HFFc6 (cell line): ENCODE measurements at regions not wholly inside any gene's neighbourhood (a gene's known extent, or its start where the extent isn't known, plus 50 kb on each side); places are given as distances from the start of the nearest gene placed in this dataset.

Source experiments
- DNase-seq: peaks from one replicate; pipeline ENCODE4 v3.0.0-alpha.2; 2018
- H3K27ac Mint-ChIP-seq: 2 replicates; pipeline ENCODE4 v1.8.0; 2020; ENCODE audit warnings: mild to moderate bottlenecking, mixed read lengths
- H3K27me3 Mint-ChIP-seq: 2 replicates; pipeline ENCODE4 v1.8.0; 2021; ENCODE audit warnings: mild to moderate bottlenecking, moderate library complexity, mixed read lengths; ENCODE audit not compliant: insufficient read depth
- H3K36me3 Mint-ChIP-seq: 2 replicates; pipeline ENCODE4 v1.8.0; 2021; ENCODE audit warnings: low read depth, mixed read lengths
- H3K4me1 Mint-ChIP-seq: 2 replicates; pipeline ENCODE4 v1.8.0; 2020; ENCODE audit warnings: low read depth, mixed read lengths
- H3K4me3 Mint-ChIP-seq: 2 replicates; pipeline ENCODE4 v1.8.0; 2020; ENCODE audit warnings: mild to moderate bottlenecking, moderate library complexity, mixed read lengths
- H3K9me3 Mint-ChIP-seq: 2 replicates; pipeline ENCODE4 v1.8.0; 2020; ENCODE audit warnings: mild to moderate bottlenecking, mixed read lengths
- CTCF ChIP-seq: fragments of 200-600 bp; sonication (generic); IDR thresholded peaks from 2 replicates; pipeline ENCODE4 v1.5.0; 2021; ENCODE audit warnings: antibody characterized with exemption, mild to moderate bottlenecking

- Mint-ChIP-seq H3K4me3 (no peak overlapping the region), H3K9me3 (no peaks in the 10 kb centered on the region), H3K27ac (no peak overlapping the region), H3K4me1 (peaks cover 21% of the 10 kb centered on the region; the same call in 1 of the 2 replicates), H3K27me3 (no peaks in the 10 kb centered on the region), H3K36me3 (no peaks in the 10 kb centered on the region)
- no peak for TF ChIP-seq CTCF
- no peak for DNase-seq
These were observed 110.6 kb upstream of the RIOK3 start for GRCh38 chr18:23342506-23342905.

GRCh38 chr18:23350188-23350587 lies 102.9 kb upstream of the RIOK3 start:
- peaks cover 28% of the 10 kb centered on the region for H3K36me3 Mint-ChIP-seq
- no peaks in the 10 kb centered on the region for H3K27me3 Mint-ChIP-seq
- no peak overlapping the region for H3K27ac Mint-ChIP-seq
- H3K4me3 Mint-ChIP-seq, result no peak overlapping the region
- DNase-seq, result no peak
- H3K4me1 Mint-ChIP-seq, result peaks cover 25% of the 10 kb centered on the region
- no peak for TF ChIP-seq CTCF
- no peaks in the 10 kb centered on the region for H3K9me3 Mint-ChIP-seq

GRCh38 chr18:23351521-23351920 lies 101.6 kb upstream of the RIOK3 start:
- H3K36me3 Mint-ChIP-seq, result peaks cover 28% of the 10 kb centered on the region
- H3K4me3 Mint-ChIP-seq, result no peak overlapping the region
- no peak overlapping the region for H3K27ac Mint-ChIP-seq
- no peak for TF ChIP-seq CTCF
- peaks cover 32% of the 10 kb centered on the region for H3K4me1 Mint-ChIP-seq
- DNase-seq, result no peak
- H3K9me3 Mint-ChIP-seq, result no peaks in the 10 kb centered on the region
- no peaks in the 10 kb centered on the region for H3K27me3 Mint-ChIP-seq

- Mint-ChIP-seq H3K4me3 (no peak overlapping the region), H3K9me3 (no peaks in the 10 kb centered on the region), H3K36me3 (peaks cover 28% of the 10 kb centered on the region), H3K27ac (no peak overlapping the region), H3K27me3 (no peaks in the 10 kb centered on the region), H3K4me1 (peaks cover 36% of the 10 kb centered on the region)
- DNase-seq, result no peak
- no peak for TF ChIP-seq CTCF
These were observed 101.0 kb upstream of the RIOK3 start for GRCh38 chr18:23352042-23352441.

GRCh38 chr18:23353459-23353858 lies 99.6 kb upstream of the RIOK3 start:
- H3K4me3 Mint-ChIP-seq, result no peak overlapping the region

More at GRCh38 chr18:23353459-23353858, 99.6 kb upstream of the RIOK3 start:
- TF ChIP-seq CTCF, result no peak
- peaks cover 50% of the 10 kb centered on the region for H3K4me1 Mint-ChIP-seq
- no peaks in the 10 kb centered on the region for H3K27me3 Mint-ChIP-seq
- H3K36me3 Mint-ChIP-seq, result peaks cover 28% of the 10 kb centered on the region
- DNase-seq, result no peak
- no peaks in the 10 kb centered on the region for H3K9me3 Mint-ChIP-seq
- no peak overlapping the region for H3K27ac Mint-ChIP-seq
